Sigmoid colon (tissue), 3 donors: ENCODE measurements at regions not wholly inside any gene's neighbourhood (a gene's known extent, or its start where the extent isn't known, plus 50 kb on each side); places are given as distances from the start of the nearest gene placed in this dataset.

Experiments used
- POLR2A ChIP-seq, 2 donors: fragments of 450-650 bp; IDR thresholded peaks; one replicate each; pipeline ENCODE4 v1.6.1; 2016; ENCODE audit warnings: antibody characterized with exemption in 2 of 2, mild to moderate bottlenecking in 2 of 2, moderate library complexity in 2 of 2
- TF ChIP-seq, protein P1 (sequence below), 4 experiments: fragments of 450-650 bp in 3 of 4; fragments of 200-600 bp in 1 of 4; IDR thresholded peaks; one replicate each; pipeline ENCODE4 v1.5.1; 2016 to 2019; ENCODE audit warnings: antibody characterized with exemption in 4 of 4, mild to moderate bottlenecking in 3 of 4, moderate library complexity in 2 of 4

- TF ChIP-seq, protein P1, sequence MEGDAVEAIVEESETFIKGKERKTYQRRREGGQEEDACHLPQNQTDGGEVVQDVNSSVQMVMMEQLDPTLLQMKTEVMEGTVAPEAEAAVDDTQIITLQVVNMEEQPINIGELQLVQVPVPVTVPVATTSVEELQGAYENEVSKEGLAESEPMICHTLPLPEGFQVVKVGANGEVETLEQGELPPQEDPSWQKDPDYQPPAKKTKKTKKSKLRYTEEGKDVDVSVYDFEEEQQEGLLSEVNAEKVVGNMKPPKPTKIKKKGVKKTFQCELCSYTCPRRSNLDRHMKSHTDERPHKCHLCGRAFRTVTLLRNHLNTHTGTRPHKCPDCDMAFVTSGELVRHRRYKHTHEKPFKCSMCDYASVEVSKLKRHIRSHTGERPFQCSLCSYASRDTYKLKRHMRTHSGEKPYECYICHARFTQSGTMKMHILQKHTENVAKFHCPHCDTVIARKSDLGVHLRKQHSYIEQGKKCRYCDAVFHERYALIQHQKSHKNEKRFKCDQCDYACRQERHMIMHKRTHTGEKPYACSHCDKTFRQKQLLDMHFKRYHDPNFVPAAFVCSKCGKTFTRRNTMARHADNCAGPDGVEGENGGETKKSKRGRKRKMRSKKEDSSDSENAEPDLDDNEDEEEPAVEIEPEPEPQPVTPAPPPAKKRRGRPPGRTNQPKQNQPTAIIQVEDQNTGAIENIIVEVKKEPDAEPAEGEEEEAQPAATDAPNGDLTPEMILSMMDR (IDR thresholded peaks at IDR 0.05), result no peak
- no peak for TF ChIP-seq POLR2A (IDR thresholded peaks at IDR 0.05)
Measured at GRCh38 chr3:66795365-66795764, 202.7 kb upstream of the KBTBD8 start.
